HL-60 (cell line): ENCODE measurements at regions not wholly inside any gene's neighbourhood (a gene's known extent, or its start where the extent isn't known, plus 50 kb on each side); places are given as distances from the start of the nearest gene placed in this dataset.
"Not testable (repeated sequence)": the region's sequence is repeated elsewhere in the genome, so short reads cannot be mapped to it uniquely, and the experiment has no call there.

Source experiments
- DNase-seq, 2 experiments: peaks; one replicate each; pipeline ENCODE4 v3.0.0-alpha.2; 2010 to 2020; ENCODE audit warnings: low read depth in 1 of 2, low spot score in 1 of 2
- H3K27ac ChIP-seq: fragments of 250-450 bp; sonication (Bioruptor Pico); replicated peaks from 2 replicates; pipeline ENCODE4 v1.5.1; 2020; ENCODE audit warnings: mild to moderate bottlenecking, moderate library complexity
- H3K27me3 ChIP-seq: fragments of 250-450 bp; sonication (Bioruptor Pico); 2 replicates; pipeline ENCODE4 v1.5.1; 2021; ENCODE audit warnings: mild to moderate bottlenecking, moderate library complexity; ENCODE audit not compliant: insufficient read depth, poor library complexity, severe bottlenecking
- H3K4me3 ChIP-seq: replicated peaks from 2 replicates; pipeline ENCODE4 v1.5.1; 2011; ENCODE audit warnings: mild to moderate bottlenecking, control low read depth, low read length; ENCODE audit not compliant: insufficient read depth
- GABPA ChIP-seq: IDR thresholded peaks from 2 replicates; pipeline ENCODE4 v1.6.1; 2012; ENCODE audit warnings: low read depth
- POLR2AphosphoS5 ChIP-seq: IDR thresholded peaks from 2 replicates; pipeline ENCODE4 v1.6.1; 2012; ENCODE audit warnings: low read depth
- SPI1 ChIP-seq: IDR thresholded peaks from 2 replicates; pipeline ENCODE4 v1.6.1; 2012; ENCODE audit warnings: low read depth, mild to moderate bottlenecking, borderline replicate concordance
- TF ChIP-seq, protein P1 (sequence below): IDR thresholded peaks from 2 replicates; pipeline ENCODE4 v1.6.1; 2012; ENCODE audit warnings: low read depth; ENCODE audit not compliant: insufficient replicate concordance
- TF ChIP-seq, protein P2 (sequence below): IDR thresholded peaks from one replicate; pipeline ENCODE4 v1.5.1; 2011; ENCODE audit warnings: low read length, control low read depth, inconsistent platforms; ENCODE audit not compliant: insufficient read depth

DNA sequence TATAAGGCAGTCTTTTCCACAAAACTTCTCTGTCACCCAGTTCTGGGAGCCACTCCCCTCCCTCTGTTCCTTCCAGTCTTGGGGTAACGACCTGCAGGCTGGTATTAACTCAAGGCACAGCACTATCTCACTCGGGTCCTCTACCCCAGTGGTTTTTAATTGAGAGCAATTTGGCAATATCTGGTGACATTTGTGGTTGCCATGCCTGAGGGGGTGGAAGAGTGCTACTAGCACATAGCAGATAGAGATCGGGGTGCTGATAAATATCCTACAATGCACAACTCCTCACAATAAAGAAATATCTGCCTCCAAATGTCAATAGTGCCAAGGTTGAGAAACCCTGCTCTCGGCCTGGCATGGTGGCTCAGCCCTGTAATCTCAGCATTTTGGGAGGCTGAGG is 117.7 kb upstream of the ABCC4 start:
- H3K27me3 ChIP-seq, result no peaks in the 10 kb centered on the region
- no peak overlapping the region for H3K27ac ChIP-seq
- no peak overlapping the region for H3K4me3 ChIP-seq
- TF ChIP-seq POLR2AphosphoS5 (peak; percentile 51; the same call in 1 of the 2 replicates), GABPA (no peak)
- DNase-seq, result peak in 1 of 2 experiments; percentile 74

DNA sequence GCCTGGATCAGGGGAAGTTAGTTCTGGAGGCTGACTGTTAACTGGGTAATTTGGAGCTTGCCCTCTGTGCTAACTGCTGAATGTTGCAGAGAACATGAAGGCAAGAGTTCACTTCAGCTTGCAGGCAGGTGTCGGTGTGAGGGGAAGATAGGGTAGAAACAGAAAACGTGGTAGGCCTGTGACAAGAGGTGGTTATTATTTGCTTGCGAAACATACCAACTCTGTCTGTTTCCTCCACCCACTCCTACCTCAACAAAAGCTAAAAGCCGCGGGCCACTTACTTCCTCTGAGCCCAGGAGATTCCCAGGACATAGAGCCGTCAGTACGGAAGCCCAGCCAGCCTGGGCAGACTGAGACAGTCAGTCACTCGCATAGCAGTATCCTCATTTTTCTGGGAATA is 119.2 kb upstream of the ABCC4 start:
- no peak overlapping the region for H3K27ac ChIP-seq
- H3K4me3 ChIP-seq, result no peak overlapping the region
- H3K27me3 ChIP-seq, result no peaks in the 10 kb centered on the region
- TF ChIP-seq, protein P1, sequence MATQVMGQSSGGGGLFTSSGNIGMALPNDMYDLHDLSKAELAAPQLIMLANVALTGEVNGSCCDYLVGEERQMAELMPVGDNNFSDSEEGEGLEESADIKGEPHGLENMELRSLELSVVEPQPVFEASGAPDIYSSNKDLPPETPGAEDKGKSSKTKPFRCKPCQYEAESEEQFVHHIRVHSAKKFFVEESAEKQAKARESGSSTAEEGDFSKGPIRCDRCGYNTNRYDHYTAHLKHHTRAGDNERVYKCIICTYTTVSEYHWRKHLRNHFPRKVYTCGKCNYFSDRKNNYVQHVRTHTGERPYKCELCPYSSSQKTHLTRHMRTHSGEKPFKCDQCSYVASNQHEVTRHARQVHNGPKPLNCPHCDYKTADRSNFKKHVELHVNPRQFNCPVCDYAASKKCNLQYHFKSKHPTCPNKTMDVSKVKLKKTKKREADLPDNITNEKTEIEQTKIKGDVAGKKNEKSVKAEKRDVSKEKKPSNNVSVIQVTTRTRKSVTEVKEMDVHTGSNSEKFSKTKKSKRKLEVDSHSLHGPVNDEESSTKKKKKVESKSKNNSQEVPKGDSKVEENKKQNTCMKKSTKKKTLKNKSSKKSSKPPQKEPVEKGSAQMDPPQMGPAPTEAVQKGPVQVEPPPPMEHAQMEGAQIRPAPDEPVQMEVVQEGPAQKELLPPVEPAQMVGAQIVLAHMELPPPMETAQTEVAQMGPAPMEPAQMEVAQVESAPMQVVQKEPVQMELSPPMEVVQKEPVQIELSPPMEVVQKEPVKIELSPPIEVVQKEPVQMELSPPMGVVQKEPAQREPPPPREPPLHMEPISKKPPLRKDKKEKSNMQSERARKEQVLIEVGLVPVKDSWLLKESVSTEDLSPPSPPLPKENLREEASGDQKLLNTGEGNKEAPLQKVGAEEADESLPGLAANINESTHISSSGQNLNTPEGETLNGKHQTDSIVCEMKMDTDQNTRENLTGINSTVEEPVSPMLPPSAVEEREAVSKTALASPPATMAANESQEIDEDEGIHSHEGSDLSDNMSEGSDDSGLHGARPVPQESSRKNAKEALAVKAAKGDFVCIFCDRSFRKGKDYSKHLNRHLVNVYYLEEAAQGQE, result no peak
- TF ChIP-seq POLR2AphosphoS5 (peak; percentile 45; the same call in 1 of the 2 replicates), GABPA (no peak), SPI1 (peak; percentile 37; the same call in 1 of the 2 replicates)
- TF ChIP-seq, protein P2, sequence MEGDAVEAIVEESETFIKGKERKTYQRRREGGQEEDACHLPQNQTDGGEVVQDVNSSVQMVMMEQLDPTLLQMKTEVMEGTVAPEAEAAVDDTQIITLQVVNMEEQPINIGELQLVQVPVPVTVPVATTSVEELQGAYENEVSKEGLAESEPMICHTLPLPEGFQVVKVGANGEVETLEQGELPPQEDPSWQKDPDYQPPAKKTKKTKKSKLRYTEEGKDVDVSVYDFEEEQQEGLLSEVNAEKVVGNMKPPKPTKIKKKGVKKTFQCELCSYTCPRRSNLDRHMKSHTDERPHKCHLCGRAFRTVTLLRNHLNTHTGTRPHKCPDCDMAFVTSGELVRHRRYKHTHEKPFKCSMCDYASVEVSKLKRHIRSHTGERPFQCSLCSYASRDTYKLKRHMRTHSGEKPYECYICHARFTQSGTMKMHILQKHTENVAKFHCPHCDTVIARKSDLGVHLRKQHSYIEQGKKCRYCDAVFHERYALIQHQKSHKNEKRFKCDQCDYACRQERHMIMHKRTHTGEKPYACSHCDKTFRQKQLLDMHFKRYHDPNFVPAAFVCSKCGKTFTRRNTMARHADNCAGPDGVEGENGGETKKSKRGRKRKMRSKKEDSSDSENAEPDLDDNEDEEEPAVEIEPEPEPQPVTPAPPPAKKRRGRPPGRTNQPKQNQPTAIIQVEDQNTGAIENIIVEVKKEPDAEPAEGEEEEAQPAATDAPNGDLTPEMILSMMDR, result no peak
- DNase-seq, result peak; percentile 27 to 84

DNA sequence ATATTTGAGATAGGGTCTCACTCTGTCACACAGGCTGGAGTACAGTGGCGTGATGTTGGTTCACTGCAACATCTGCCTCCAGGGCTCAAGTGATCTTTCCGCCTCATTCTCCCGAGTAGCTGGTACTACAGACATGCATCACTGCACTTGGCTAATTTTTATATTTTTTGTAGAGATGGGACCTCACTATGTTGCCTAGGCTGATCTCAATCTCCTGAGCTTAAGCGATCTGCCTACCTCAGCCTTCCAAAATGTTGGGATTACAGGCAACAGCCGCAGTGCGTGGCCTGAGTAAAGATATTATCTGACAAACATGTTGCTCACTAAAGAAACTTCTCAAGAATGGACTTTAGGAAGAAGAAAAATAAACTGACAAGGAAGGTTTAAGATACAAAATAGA is 125.4 kb upstream of the ABCC4 start:
- H3K27me3 ChIP-seq, result no peaks in the 10 kb centered on the region
- H3K27ac ChIP-seq, result no peak overlapping the region
- no peak overlapping the region for H3K4me3 ChIP-seq
- TF ChIP-seq GABPA, result no peak
- no peak for TF ChIP-seq SPI1
- TF ChIP-seq, protein P1, result no peak
- TF ChIP-seq, protein P2, result no peak
- TF ChIP-seq POLR2AphosphoS5, result no peak
- no peak for DNase-seq

DNA sequence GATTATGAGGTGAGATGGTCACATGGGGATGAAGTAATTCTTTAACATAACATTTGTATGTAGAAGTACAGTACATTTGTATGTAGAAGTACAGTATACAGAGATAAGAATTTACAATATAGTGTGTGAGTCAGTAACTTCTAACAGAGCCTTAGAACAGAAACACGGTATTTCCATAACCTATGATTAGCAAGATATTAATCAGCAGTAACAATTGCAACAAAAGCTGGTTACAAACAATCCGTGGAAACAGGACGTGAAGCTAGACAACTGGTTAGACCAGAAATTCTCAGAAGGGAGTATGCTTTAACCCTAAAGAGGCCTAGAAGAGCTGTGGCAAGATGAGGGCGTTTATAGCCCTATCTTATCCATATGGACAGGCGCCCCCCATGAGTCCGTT is 122.0 kb upstream of the CLDN10 start:
- not testable (repeated sequence) for DNase-seq, H3K4me3 ChIP-seq, H3K27ac ChIP-seq, H3K27me3 ChIP-seq

DNA sequence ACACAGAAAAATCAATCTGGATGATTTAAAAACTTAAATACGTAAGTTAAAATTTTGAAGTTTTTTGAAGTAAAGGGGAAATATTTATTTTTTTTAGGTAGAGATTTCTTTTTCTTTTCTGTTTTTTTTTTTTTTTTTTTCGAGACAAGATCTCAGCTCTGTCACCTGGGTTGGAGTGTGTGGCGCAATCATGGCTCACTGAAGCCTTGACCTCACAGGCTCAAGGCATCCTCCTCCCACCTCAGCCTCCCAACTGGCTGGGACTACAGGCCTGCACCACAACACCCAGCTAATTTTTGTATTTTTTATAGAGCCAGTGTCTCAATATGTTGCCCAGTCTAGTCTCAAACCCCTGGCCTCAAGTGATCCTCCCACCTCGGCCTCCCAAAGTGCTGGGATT is 120.4 kb upstream of the CLDN10 start:
- no peaks in the 10 kb centered on the region for H3K27me3 ChIP-seq
- no peak overlapping the region for H3K4me3 ChIP-seq
- H3K27ac ChIP-seq, result no peak overlapping the region
- TF ChIP-seq GABPA (no peak), POLR2AphosphoS5 (no peak)
- TF ChIP-seq, protein P1, result no peak
- no peak for DNase-seq
